NCI-H345 (cell line): ENCODE measurements at regions not wholly inside any gene's neighbourhood (a gene's known extent, or its start where the extent isn't known, plus 50 kb on each side); places are given as distances from the start of the nearest gene placed in this dataset.
"Not testable (repeated sequence)": the region's sequence is repeated elsewhere in the genome, so short reads cannot be mapped to it uniquely, and the experiment has no call there.

ENCODE experiments used
- DNase-seq: peaks from one replicate; lab custom pipeline; 2025; lab: John Stamatoyannopoulos, UW

DNA sequence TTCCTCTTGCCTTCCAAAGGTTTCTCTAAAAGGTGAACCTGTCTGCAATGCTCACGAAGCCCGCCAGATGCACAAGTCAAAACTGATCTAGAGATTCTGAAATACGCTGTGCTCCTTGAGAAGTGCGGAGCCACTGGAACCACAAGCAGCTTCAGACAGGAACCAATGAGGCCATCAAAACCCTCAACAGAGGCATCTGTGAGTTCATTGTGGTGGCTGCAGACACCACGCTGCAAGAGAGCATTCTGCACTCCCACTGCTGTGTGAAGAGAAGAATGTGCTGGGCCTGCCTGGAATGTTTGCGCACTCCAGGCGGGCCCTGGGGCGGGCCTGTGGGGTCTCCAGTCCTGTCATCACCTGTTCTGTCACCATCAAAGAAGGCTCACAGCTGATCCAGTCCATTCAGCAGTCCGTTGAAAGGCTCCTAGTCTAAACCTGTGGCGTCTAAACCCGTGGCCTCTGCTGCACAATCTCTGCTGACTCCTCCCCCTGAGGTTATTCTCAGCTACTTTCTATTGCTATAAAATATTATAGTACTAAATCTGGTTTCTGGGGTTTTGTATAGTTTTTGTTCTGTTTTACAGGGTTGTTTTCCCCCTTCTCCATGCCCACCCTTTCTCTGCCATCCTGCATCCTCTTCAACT, 187.4 kb downstream of the FAM72C start:
- not testable (repeated sequence) for DNase-seq

DNA sequence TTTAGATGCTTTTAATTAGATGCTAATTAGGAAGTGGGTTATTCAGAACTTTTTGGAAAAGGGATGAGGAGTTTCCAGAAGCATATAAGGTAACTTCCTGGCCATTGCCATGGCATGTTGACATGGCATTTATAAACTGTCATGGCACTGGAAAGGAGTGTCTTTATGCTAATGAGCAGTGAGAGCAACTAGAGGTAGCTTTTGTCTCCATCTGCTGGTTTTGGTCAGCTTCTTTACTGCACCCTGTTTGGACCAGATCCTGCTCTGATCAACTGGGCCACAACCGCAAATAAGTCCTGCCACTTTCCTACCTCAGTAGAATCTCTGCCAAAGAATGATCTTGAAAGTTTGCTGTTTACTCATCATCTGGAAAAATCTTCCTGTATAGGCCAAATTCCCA, 193.6 kb downstream of the FAM72C start:
- not testable (repeated sequence) for DNase-seq

DNA sequence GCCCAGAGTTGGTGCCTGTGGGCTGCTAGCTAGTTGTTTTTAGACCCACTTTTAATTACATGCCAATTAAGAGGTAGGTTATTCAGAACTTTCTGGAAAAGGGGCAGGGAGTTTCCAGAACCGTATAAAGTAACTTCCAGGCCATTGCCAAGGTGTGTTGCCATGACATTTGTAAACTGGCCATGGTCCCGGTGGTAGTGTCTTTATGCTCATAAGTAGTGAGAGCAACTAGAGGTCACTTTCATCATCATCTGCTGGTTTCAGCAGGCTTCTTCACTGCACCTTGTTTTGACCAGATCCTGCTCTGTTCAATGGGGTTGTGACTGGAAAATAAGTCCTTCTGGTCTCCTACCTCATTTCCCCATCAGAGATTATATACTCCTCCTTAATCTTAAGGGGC, 207.0 kb downstream of the FAM72C start:
- not testable (repeated sequence) for DNase-seq

DNA sequence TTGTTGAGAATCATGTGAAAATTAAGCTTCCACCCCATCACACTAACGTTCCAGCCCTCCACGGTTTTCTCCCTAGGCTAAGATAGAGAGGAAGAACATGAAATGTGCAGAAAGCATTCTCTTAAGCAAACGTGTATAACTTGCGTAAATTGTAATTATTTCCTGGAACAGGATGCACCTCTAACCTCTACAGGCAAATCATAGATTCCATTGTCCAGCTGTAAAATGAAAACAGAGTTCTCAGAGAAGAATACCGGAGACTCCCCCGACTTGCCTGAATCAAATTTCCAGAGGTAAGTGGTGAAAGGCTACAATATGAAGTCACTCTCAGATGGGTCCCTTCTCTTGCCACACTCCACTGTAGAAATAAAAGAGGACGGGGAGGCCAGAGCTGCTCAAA, 211.4 kb downstream of the FAM72C start:
- not testable (repeated sequence) for DNase-seq

DNA sequence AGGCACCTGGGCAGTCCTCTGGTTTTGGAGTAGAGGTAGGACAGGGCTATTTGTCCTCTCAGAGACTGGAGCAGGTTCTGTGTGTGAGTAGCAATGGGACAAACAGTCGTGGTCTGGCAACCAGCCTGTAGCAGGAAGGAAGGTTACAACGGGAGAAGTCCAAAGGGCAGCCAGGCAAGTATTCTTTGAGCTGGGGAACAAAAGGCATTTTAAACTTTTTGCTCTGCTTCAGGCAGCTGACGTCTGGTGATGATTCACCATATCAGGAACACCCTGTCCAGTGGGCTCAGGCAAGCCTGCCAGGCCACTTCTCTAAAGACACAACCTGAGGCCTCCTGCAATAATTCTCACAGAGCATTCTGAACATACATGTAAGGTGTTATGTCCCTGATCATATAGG, 215.8 kb downstream of the FAM72C start:
- DNase-seq = not testable (repeated sequence)

DNA sequence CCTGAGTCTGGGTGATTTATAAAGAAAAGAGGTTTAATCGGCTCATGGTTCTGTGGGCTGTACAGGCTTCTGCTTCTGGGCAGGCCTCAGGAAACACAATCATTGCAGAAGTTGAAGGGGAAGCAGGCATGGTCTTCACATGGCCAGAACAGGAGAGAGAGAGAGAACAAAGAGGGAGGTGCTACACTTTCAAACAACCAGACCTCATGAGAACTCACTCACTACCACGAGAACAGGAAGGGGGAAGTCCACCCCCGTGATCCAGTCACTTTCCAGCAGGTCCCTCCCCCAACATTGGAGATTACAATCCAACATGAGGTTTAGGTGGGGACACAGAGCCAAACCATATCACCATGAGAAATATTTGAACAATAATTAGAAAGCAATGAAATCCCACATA, 222.9 kb downstream of the FAM72C start:
- DNase-seq = no peak

DNA sequence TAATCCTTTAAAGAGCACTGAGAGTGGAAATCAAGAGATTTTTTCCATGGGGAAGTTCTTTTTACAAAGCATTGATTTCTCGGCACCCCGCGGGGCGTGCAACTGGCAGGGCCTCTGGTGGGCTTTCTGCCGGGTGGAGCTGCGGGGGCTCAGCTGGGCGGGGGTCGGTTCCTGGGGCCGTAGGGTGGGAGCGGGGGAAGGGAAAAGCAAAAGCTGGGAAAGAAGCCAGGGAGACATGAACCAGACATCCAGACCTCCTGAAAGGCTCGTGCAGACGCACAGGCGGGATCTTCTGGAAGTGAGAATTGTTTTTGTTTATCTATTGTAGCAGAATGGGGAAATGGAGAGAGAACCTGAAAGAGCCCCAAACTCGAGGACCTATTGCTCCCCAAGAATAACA, 235.2 kb downstream of the FAM72C start:
- DNase-seq = no peak

DNA sequence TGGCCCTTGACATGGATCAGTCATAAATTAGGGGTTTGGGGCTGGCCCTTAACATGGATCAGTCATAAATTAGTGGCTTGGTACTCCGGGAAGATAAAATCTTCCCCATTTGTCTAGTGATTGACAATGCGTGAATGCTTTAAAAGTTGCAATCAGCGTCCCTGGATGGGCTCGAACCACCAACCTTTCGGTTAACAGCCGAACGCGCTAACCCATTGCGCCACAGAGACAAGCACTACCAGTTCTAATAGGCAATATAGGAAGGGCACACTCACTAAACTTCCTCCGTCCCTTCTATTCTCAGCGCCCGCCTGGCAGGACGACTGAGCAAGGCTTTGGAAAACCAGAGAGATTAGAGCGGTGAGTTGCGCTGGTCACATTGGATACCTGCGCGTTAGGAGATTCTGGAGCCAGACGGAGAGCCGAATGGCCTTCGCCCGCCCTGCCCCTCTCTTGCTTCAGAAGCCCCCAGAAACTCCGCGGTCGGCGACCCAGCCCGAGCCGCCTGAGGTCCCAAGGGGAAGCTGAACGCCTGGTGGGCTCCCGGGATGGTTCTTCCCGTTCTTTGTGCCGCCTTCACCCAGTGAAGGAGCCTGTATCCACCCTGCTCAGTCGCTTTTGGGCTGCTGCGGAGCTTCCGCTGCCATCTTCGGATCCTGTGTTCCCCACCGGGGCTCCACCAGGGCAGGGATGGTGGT, 235.9 kb downstream of the FAM72C start:
- no peak for DNase-seq

DNA sequence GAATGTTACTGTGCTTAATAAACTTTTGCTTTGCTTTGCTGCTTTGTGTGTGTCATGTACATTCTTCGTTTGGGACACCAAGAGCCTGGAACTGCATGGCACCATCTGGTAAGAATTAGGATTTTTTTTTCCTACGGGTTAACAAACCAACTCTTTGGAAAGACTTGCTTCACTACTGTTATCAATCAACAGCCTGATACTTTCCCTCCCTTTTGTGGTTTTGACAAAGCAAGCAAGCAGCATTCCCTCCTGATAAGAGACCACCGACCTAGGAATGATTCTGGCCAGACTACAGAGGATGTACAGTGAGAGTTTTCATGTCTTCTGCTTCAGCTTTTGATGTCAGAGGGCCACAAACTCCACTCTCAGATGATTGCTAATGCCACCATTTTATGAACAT, 237.5 kb downstream of the FAM72C start:
- not testable (repeated sequence) for DNase-seq

DNA sequence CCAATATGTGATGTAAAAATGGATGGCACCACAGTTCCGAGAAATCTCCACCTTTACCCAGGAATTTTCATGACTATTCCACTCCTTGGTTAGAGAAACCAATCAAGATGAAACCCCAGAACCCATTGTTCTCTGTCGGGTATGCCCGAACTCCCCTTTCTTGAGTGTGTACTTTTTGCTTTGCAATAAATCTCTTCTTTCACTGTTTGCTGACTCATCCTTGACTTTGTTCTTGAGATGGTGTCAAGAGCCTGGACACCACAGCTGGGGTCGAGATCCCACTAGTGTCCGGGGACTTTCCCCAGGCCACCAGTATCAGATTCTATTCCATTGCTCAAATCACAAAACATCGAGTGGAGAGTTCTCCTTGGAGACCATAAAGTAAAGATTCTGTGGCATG, 240.9 kb downstream of the FAM72C start:
- not testable (repeated sequence) for DNase-seq

DNA sequence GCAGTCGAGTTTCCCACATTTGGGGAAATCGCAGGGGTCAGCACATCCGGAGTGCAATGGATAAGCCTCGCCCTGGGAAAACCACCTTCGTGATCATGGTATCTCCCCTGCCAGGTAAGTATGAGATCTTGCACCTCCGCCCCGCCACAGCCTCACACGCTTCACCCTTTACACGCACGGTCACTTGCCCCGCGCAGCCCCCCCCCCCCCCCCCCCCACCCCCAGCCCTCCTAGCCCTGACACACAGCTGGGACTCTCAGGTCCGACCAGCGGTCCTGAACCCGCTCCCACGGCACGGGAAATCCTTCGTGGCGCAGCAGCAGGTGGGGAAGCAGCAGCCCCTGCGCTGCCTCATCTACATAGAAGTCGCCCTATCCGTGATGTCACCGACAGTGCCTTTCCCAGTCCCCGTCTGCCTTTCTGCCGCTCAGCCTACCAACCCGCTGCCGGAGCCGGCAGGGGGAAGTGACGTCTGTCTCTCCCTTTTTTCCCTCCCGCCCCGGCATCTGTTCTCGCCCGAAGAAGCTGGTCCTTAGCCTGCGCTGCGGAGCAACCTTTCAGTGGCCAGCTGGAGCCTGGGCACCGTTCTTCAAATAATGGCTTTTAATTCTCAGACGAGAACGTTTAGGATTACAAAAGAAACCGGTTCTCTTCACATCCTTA, 242.2 kb downstream of the FAM72C start:
- DNase-seq = not testable (repeated sequence)

DNA sequence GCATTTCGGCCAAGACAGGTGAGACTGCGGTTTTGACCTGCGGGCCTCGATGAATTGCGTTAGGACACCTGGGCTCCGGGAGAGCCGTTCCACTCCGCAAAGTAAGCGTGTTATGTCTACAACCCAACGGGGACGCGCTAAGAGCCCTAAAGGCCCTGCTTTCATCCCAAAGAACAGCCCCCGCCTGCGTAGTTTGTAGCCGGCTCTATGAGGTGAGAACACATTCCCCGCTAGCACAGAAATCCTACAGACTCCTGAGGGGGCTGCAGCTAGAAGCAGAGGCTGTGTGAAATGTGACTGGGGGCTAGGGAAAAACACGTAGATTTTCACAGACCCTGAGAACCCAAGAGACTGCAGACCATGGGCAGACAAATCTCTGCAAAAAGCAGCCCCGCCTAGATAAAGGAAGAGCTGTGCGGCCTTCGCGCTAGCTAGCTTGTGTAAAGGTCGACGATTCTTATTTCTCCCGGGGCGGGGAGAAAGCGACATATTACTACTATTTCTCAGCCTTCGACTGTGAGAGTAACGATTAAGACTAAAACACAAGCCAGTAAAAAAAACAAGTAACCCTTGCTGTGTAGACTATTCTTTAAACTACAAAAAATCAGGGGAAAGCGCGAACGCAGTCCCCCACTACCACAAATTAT, 242.9 kb downstream of the FAM72C start:
- not testable (repeated sequence) for DNase-seq

DNA sequence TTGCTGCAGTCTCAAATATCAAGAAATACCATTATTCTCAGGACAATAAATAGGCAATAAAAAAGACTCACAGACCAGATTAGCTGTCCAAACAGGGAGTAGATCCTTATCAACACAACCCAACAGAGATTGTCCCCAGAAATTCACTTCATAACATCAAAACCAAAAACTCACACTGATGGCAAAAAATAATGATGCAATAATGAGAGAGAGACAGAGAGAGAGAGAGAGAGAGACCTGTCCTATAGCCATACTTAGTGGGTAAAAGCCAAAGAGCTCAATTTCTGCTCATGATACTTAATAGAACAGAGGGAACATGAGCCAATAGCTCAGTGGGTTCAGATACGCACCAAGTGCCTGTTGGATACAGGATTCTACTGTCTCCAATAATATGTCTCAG, 244.5 kb downstream of the FAM72C start:
- DNase-seq = no peak

DNA sequence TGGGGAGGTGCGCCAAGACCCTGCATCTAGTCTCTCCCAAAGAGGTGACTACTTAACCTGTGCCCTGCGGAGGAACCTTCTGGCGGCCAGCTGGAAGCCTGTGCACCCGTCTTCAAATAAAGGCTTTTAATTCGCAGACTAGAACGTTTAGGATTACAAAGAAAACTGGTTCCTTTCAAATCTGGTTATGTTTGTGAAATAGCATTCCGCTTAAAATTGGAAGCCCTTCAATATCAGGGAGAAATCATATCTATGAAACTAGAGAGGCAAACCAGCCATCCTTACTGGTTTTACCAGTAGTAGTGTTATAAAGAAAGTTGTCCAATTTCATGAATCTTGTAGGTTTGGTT, 250.8 kb downstream of the FAM72C start:
- no peak for DNase-seq

DNA sequence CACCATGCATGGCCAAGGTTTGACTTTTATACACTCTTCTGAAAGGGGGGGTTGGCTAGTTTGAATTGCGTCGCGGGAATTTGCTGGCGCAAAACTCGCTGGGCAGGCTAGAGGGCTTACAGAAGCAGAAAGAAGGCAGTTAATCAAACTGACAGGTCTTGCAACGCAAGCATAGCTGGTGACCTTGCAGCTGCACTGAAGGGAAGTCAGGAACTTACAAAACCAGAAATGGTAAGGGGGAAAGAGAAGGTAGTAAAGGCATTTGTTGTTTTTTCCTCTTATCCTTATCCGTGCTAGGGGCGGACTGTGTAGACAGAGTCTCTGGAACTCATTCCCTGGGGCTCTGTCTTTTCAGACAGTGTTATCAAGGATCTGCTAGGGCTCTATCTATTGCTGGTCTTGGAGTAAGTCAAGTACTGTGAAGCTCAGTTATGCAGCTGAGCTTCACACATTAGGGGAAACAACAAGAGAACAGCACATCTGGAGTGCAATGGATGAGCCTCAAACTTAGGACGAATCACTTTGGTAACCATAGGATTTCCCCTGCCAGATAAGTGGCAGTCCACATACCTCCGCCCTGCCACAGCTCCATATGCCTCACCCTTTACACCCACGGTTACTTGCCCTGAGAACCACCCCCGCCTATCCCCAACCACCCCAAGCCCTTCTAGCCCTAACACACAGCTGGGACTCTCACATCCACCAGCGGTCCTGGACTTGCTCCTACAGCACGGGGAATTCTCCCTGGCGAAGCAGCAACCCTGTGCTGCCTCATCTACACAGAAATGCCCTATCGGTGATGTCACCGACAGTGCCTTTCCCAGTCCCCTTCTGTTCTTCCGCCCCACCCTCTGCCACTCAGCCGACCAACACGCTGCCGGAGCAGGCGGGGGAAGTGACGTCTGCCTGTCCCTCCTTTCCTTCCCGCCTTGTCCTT, 251.4 kb downstream of the FAM72C start:
- no peak for DNase-seq

DNA sequence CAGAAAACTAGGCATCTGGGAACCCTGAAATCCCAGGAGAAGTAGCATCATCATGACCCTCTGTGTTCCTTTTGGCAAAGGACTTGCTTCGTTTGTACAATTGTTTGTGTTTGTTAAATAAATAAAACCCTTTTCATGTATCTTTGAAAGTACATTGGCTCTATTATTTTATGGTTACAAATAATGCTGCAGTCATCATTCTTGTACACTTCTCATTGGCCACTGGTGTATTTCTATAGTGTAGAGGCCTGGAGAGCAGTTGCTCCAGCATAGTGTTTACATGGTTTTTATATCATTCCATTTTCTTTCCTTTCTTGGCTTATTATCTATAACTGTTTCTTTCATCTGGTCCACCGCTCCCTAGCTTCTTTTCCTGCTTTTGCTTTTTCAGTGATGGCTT, 253.3 kb downstream of the FAM72C start:
- DNase-seq = no peak

DNA sequence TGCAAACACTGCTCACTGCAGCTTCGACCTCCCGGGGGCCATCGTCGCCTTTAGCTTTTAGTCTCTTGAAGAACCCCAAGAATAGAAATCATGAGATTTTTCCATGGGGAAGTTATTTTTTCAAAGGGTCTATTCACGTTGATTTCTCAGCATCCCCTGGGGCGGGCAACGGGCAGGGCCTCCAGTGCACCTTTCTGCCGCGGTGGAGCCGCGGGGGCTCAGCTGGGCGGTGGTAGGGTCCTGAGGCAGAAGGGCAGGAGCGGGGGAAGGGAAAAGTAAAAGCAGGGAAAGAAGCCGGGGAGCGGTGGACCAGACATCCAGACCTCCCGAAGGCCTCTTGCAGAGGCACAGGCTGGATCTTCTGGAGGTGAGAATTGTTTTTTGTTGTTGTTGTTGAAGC, 253.8 kb downstream of the FAM72C start:
- DNase-seq = no peak

DNA sequence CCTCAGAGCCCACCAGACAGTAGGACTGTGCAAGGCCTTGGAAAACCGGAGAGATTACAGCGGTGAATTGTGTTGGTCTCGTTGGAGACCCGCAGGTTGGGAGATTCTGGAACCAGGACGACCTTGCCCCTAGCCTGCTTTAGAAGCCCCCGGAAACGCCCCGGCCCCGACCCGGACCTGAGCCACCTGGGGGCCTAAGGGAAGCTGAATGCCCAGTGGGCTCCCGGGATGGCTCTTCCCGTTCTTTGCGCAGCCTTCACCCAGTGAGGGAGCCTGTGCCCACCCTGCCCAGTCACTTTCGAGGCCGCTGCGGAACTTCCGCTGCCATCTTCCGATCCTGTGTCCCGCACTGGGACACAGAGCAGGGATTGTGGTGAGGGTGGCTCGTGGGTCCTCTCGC, 254.4 kb downstream of the FAM72C start:
- no peak for DNase-seq

DNA sequence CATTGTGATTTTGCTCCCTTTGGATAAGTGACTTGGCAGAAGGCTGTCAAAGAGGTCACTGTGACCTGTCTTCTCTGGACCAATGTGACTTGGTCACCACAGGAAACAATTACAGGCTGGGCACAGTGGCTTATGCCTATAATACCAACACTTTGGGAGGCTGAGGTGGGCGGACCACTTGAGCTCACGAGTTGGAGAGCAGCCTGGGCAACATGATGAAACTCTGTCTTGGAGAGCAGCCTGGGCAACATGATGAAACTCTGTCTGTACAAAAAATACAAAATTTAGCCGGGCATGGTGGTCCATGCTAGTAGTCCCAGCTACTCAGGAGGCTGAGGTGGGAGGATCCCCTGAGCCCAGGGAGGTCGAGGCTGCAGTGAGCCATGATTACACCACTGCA, 256.9 kb downstream of the FAM72C start:
- DNase-seq = not testable (repeated sequence)

DNA sequence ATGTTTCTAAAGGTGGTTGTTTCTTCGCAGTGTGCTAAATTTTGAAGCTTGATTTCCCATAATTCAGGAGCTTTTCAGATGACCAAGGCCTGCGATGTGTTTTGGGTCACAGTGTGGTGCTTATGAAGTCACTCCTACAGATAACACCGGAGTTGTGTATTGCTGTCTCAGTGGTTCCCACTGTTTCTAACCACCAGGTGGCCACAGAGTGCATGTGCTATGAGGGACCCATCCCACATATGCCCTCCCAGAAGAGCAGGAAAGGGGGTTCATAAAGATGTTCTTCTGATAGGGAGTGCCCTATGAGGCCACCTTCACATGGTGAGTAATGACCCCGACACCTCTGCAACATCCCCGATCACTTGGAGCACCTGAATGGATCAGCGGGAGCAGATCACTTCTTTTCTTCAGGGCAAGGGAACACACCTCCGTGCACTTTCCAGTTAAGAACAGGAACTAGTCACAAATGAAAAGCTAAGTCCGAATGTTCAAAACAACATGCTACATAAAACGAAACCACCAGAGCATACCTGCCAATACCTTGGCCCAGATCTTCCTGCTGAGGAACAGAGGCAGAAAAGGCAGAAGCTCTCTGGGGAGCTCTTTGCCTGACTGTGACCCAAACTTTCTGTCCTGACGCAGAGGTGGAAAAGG, 262.1 kb downstream of the FAM72C start:
- DNase-seq = not testable (repeated sequence)

DNA sequence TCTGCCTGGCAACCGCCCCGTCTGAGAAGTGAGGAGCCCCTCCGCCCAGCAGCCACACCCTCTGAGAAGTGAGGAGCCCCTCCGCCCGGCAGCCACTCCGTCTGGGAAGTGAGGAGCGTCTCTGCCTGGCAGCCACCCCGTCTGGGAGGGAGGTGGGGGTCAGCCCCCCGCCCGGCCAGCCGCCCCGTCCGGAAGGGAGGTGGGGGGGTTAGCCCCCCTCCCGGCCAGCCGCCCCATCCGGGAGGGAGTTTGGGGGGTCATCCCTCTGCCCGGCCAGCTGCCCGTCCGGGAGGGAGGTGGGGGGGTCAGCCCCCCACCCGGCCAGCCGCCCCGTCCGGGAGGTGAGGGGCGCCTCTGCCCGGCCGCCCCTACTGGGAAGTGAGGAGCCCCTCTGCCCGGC, 269.0 kb downstream of the FAM72C start:
- DNase-seq = not testable (repeated sequence)
